CD4-positive, alpha-beta T cell treated with Interleukin-1 beta for 1 hour (primary cell): ENCODE measurements at regions not wholly inside any gene's neighbourhood (a gene's known extent, or its start where the extent isn't known, plus 50 kb on each side); places are given as distances from the start of the nearest gene placed in this dataset.

Experiments
- DNase-seq, 2 donors: peaks; one replicate each; pipeline ENCODE4 v3.0.0-alpha.2; 2020 to 2022

DNA sequence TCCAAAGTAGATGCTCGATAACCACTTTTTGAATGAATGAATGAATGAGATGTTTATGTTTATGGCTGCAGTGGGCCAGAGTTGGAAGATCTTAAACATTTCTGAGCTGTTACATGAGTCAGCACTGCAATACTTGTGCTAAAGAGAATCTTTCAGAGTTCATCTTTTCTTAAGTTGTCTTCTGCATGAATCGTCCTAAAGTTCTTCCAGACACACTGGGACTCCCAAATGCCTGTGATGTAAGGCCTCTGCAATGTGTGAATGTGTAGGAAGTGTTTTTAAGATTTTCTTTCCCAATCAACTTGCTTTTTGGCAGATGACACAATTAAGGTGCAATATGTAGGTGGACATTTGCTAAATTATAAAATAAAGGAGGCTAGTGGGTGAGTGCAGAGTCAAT is 50.3 kb upstream of the TRIM9 start:
- no peak for DNase-seq

DNA sequence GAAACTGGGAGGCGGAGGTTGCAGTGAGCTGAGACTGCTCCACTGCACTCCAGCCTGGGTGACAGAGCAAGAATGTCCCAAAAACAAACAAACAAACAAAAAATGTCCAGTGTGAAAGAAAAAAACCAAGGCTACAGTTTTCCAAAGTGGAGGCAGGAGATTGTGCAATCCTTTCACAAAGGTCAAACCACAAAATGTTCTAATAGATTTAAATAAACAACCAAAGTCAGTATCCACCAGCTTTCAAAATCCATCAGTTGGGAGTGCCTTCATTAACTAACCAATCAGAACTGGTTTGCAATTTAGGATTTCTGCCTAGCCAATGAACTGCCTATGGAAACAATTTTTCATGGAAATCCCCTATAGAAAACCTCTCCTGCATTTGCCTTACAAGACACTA is 52.3 kb upstream of the TRIM9 start:
- DNase-seq = no peak

DNA sequence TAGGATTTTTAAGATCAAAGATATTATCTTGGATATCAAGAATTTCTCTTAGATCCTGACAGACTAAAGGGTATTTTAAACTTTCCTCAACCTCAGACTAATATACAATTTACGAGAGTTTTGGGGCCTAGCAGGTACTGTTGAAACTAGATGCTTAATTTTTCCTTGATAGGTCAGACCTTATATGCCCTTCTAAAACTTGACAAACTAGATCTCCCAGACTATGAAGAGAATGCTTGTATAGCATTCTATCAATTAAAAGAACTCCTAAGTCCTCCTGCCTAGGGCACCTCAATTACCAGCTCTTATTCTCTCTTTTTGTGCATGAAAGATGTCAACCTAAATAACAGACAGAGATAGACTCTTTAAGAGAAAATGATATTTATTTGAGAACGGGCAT is 60.4 kb upstream of the TRIM9 start:
- DNase-seq = no peak

DNA sequence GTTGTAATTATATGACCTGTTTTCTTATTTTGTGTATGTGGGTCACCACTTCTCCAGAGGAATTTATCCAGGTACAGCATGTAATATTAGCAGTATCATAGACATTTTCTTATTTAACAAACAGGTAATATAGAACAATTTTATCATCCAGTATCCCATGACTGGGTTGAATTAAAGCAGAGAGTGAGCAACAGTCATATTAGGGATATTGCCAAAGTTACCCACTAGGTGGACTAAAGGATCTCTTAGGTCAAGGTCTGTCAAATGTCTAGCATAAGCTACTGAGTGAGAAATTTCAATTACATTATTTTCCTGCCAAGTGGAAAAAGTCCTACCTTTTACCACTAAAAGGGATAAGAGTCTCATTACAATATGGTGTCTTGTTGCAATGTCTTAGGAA is 62.1 kb upstream of the TRIM9 start:
- DNase-seq = no peak

DNA sequence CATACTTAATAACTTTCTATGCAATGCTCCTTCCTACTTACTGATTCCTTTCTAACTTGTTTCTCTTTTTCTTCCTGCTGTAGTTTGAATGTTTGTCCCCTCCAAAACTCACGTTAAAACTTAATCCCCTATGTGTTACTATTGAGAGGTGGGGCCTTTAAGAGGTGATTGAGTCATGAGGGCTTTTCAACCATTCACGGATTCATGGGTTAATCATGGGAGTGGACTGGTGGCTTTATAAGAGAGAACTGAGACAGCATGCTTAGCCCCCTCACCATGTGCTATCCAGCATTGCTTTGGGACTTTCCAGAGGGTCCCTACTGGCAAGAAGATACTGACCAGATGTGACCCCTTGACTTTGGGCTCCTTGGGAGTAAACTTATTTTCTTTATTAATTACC is 66.0 kb upstream of the TRIM9 start:
- no peak for DNase-seq

DNA sequence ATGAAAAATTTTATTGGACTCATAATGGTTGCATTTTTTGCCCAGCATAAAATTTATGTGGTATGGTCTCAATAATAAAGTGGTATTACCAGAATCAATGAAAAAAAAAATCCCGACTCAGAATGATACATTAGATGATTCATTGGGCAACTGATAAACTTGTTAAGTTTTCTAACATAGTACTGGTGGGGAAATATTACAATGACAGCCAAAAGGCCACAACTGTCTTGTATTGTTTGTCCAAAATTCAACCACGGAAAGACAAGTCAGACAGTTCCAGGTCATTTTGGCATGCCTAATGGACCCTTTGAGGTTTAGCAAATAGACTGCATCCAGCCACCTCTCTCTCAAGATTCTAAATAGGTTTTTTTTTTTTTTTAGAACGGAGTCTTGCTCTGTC is 70.5 kb upstream of the TRIM9 start:
- DNase-seq = no peak

DNA sequence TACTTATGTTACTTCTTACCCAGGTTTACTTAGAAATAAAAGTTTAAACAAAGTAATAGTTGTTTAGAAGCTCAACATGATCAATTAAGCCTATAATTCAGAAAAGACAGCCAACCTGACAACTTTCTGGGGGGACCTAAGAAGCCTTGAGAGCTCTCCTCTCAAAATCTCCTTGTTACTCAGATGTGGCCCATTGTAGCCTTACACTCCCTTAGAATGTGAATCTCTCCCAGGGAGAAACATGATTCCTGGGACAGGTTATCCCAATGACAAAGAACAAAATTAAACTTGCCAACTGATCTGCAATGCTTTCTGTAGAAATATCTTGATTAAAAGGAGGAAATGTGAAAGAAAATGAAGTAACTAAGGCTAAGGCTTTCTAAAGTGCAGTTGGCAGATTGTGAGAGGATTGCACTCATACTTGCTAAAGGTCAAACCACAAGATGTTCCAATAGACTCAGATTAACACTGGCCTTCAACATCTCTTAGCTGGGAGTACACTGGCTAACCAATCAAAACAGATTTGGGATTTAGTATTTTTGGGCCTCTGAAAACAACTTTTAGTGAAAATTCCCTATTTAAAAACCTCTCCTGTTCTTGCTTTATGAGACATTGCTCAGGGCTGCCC is 72.3 kb upstream of the TMX1 start:
- DNase-seq = no peak

DNA sequence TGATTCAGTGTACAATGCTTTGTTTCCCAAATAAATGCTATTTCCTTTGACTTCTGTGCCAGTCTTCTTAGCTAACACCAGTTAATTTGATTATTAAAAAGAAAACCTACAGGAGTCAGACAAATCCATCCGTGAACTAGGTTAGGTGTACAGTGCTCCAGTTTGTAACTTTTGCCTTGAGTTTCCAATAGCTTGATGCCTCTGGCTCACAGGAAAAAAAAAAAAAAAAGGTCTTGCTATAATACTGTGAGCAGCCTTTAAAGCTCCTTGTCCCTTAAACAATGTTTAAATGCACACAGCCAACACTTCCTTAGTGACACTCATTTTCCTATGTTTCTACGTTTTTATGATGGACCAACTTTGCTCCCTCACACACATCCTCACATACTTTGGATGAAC is 71.8 kb upstream of the TMX1 start:
- DNase-seq = no peak

DNA sequence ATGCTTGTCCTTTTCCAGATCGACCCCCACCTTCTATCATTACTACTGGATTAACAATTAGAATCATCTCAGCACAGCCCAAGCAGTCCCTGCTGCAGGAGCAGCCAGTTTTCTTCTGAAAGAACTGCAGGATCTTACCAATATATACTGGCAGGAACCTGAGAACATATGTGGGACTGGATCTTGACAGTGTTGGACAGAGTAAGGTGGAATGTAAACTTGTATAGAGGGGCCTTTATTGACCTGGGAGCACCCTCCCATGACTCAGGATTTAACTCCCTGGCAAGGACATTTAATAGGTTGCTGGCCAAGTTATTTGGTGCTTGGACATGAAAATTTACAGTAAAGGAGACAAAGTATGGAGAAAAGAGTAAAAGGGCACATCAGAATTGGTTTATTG is 66.2 kb upstream of the TMX1 start:
- DNase-seq = no peak

DNA sequence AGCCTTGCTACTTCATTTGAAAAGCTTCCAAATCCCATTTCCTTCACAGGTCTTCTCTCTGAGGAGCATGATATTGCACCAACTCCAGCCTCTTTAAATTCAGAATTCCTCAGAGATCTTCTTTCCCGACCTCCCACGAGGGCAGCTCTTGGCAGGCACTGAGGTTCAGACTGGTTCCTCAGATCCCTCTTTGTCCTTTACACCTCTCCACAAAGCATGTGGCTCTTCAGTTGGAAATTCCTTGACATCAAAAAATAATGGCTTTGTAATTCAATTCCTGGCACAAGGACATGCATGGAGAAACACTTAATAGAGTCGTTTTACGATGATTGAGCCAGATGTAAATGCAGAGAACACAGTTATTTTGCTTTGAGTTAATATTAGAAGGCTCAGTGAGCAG is 63.2 kb upstream of the TMX1 start:
- no peak for DNase-seq

DNA sequence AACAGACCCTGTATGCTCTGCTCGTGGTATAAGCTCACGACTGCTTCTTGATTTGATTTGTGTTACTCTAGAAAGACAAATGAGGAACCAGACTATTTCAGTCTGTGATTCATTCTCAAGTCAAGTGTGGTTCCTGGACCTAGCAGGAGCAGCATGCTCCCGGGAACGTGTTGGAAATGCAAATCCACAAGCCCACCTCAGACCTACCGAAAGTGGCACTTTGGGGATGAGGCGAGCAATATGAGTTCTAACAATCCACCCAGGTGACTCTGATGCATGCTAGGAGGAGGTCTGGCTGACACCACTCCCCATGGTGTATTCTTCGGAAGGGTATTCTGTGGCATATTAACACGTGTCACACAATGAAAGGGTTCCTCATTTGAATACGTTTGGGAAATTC is 59.5 kb upstream of the TMX1 start:
- peak in 1 of 2 donors; percentile 0 for DNase-seq

DNA sequence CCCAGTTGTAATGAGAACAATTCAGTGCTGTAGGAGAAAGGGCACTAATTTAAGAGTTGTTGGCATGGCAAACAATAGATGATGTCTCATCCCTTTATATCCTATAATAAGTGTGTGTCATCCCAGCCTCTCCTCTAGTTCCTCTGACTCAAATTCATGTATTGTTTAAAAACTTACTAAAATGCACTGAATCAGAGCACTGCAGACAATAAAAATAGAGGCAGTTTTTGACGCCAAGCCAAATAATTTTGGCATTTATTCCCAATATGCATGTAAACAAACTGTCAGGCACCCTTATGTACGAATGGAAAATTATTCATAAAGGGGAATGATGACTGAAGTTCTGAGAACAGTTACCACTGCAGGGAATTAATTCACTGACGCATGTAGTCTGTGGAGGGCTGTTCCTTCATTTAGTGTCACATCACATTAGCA is 57.9 kb upstream of the TMX1 start:
- DNase-seq = no peak

DNA sequence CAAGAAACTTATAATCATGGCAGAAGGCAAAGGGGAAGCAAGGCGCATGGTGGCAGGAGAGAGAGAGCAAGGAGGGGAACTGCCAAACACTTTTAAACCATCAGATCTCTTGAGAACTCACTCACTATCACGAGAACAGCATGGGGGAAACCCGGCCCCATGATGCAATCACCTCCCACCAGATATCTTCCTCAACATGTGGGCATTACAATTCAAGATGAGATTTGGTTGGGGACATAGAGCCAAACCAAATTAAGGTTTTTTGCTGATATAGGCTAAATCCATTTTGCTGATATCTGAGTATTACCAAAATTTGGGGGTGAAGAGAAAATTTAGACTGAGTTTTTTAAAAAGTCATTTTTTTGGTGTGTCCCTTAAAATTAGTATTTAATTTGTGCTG is 54.9 kb upstream of the TMX1 start:
- DNase-seq = no peak

DNA sequence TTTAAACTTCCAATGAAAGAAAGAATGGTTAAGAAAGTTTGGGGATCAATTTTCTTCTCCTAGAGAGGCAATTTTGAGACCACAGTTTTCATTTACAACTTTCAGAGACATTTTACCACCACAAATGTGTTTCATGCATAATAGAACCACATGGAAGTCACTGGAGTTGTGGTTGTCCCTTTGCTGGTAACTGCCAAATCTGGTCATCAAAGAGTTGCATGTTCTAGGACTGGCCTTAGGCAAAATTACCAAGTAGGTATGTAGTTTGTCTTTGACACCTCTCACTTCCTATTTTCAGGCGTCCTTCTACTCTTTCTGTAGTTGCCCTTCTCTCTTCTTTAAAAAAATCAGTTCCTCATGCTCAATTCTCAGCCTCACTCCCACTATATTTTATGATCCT is 54.3 kb upstream of the TMX1 start:
- no peak for DNase-seq

DNA sequence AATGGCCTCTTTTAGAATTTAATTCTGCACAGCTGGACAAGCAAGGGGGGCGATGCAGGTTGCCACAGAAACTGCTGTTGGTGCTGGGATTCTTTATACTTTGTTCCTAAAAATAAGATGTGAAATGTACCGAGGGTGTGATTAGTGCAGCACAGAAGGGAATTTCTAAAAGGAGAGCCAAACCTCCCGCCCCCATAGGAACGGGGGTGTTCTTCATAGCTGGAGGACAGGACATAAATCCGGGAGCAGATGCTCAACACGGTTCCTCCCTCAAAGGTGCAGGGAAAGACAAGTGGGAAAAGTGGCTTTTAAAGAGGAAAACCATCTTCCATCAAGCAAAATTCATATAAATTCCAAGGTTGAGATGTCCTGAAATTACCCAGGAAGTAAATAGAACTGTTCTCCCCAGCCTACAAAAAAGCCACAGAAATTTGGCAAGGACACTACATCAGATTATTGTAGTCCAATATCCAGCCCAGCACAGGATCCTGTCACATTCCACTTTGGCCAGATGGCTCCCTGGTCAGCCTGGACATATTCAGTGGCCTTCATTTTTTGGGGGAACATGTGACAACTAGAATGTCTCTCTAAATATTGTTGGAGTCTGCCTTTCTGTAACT is 51.4 kb upstream of the TMX1 start:
- no peak for DNase-seq

DNA sequence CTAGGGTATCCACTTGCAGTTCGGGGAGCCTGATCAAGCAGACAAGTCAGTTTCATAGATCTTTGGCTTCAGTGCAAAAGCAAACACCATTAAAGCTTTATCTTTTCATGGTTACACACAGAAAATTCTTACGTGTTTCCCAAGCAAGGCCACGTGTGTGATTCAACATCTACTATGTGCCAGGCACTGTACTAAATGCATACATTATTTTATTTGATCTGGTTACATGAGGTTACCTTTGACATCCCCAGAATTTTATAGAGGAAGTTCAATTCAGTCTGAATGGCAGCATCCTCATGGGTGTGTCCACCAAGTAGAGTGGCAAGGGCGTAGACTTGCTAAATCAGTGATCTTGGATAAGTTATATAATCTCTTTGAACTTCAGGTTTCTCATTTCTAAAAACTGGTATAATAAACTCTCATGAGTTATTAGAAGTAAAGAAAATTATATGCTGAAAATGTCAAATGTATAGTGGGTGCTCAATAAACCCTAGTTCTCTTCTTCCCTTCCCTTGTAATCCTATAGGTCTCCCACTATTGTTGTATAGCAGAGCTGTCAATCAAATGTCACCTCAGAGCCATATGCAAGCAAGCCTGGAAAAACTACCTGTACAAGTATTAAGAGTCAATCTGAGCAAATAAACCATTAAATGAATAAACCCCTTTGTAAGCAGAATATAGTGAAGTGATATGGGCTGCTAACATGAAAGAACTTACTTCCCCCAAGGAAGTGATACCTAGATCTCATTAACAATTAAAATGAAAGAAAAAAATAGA is 50.3 kb upstream of the TMX1 start:
- no peak for DNase-seq
